HG03045 (cell line): ENCODE measurements at regions not wholly inside any gene's neighbourhood (a gene's known extent, or its start where the extent isn't known, plus 50 kb on each side); places are given as distances from the start of the nearest gene placed in this dataset.
"Not testable (repeated sequence)": the region's sequence is repeated elsewhere in the genome, so short reads cannot be mapped to it uniquely, and the experiment has no call there.

Experiments
- ATAC-seq: cut with Tn5 transposase; IDR thresholded peaks from one replicate; pipeline ENCODE4 v1.9.1; 2021; ENCODE audit warnings: mild to moderate bottlenecking, moderate library complexity; ENCODE audit not compliant: unreplicated experiment

DNA sequence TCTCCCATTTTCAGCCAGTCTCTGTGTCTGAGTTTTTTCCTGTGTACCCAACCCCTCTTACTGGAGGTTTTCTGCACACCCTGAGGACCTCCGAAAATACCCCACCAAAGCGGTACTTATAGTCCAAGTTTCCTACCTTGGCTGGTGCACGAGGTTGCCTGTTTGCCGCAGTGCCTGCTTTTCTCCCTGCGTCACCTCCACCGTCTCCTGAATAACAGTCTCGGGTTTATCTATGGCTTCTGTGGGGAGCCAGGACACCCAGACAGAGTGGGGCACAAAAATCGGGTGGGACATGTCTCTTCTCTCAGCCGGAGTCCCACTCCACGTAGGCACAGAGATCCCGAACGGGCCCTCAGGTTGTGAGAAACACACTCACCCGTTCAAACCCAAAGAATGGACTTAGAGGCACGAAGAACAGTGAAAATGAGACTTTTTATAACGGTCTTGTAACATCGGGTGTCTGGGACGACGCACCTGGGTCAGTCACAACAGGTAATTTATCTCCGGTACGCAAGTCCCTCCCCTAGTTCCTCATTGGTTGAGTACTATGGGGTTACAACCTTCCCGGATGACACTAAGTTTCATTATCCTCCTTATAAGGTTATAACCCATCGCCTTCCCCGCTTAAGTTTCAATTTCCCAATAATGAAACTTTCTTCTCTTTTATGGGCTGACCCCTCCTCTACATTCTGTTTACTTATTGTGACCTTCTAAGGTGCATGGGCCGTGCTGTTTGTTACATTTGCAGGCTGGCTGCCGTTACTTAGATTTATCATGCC lies 970.2 kb upstream of the COX7C start:
- no peak for ATAC-seq

DNA sequence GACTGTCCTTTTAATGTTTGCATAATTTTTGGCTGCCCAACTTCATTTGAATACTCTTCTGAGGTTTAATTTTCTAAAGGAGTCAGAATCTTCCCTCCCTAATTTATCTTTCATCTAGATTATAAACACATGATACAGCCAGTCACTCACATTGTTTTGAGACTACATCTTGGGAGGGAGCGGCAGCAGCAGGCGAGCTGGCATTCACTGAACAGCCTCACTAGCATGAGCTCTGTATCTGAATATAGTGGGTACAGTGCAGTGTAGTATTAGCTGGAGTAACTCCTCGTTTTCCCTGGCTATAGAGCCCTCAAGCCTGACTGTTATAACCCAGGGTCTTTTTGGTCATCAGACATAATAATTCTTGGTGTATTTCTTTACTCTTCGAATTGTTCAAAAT lies 969.2 kb upstream of the COX7C start:
- no peak for ATAC-seq

DNA sequence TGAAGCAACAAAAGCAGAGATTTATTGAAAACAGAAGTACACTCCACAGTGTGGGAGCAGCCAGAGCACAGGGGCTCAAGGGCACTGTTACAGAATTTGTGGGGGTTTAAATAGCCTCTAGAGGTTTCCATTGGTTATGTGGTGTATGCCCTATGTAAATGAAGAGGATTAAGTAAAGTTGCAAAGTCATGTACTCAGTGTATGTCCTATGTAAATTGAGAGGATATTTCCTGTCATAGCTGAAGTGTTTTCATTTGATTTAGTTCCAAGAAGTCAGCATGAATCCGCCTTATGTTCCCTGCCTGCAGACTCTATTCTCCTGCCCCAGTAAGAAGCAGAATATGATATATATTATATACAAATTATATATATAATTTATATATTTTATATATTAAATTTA lies 966.0 kb upstream of the COX7C start:
- ATAC-seq, result no peak

DNA sequence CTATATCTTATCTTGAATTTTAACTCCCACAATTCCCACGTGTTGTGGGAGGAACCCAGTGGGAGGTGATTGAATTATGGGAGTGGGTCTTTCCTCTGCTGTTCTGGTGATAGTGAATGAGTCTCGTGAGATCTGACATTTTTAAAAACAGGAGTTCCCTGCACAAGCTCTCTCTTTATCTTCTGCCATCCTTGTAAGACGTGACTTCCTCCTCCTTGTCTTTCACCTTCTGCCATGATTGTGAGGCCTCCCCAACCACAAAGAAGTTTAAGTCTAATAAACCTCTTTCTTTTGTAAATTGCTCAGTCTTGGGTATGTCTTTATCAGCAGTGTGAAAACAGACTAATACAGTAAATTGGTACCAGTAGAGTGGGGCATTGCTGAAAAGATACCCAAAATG lies 963.6 kb upstream of the COX7C start:
- not testable (repeated sequence) for ATAC-seq

DNA sequence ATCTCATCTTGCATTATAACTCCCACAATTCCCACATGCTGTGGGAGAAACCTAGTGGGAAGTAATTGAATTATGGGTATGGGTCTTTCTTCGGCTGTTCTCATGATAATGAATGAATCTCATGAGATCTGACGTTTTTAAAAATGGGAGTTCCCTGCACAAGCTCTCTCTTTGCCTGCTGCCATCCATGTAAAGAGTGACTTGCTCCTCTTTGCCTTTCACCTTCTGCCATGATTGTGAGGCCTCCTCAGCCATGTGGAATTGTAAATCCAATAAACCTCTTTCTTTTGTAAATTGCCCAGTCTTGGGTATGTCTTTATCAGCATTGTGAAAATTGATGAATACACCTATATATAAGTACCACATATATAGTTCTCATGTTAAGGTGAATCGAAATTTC lies 961.7 kb upstream of the COX7C start:
- ATAC-seq, result no peak

DNA sequence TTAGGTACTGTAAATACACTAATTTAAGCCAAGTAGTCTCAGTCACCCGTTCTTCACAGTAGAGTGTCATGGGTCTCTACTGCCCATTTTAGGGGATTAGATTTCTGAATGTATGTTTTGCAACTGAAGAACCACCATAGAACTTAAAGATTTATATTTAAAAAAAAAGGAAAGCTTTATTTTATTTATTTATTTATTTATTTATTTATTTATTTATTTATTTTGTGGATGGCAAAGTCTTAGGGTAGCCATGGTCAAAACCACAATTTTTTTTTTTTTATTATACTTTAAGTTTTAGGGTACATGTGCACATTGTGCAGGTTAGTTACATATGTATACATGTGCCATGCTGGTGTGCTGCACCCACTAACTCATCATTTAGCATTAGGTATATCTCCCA lies 960.4 kb upstream of the COX7C start:
- ATAC-seq, result not testable (repeated sequence)

DNA sequence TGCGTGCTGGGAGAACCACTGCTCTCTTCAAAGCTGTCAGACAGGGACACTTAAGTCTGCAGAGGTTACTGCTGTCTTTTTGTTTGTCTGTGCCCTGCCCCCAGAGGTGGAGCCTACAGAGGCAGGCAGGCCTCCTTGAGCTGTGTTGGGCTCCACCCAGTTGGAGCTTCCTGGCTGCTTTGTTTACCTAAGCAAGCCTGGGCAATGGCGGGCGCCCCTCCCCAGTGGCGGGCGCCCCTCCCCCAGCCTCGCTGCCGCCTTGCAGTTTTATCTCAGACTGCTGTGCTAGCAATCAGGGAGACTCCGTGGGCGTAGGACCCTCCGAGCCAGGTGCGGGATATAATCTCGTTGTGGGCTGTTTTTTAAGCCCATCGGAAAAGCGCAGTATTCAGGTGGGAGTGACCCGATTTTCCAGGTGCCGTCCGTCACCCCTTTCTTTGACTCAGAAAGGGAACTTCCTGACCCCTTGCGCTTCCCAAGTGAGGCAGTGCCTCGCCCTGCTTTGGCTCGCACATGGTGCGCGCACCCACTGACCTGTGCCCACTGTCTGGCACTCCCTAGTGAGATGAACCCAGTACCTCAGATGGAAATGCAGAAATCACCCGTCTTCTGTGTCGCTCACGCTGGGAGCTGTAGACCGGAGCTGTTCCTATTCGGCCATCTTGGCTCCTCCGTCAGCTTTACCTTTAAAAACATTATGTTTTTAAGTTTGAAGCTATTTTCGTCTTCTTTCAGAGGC lies 954.6 kb upstream of the COX7C start:
- not testable (repeated sequence) for ATAC-seq

DNA sequence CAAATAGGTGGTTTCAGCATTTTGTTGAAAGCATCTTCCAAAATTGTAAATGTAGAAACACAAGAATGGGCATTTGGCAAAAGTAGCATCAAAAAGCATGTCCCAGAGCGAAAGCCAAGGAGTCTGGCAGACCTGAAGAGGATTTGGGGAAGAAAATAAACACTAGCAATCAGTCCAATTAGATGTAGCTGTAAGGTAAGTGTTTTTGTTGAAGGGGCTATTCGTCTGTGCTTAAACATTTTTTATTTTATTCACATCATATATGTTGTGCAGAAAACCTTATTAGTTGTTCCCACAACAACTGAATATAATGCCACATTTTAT lies 954.1 kb upstream of the COX7C start:
- no peak for ATAC-seq

DNA sequence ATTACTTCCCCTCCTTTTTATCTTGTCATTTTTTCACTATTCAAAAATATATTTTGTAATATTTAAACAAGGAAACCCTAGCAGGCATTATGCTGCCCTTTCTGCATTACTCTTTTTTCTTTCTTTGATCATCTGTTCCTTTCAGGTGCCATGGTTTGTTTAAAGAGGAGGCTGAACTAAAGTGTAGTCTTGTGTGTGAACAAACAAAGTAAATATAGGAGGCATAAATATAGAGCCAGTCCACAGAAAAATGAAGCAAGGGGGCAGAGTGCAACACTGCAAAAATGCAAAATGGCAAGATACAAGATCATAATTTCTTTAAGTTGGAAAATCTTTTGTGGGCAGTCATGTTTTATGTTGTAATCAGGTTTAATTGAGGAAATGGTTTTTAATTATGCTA lies 947.3 kb upstream of the COX7C start:
- ATAC-seq, result no peak

DNA sequence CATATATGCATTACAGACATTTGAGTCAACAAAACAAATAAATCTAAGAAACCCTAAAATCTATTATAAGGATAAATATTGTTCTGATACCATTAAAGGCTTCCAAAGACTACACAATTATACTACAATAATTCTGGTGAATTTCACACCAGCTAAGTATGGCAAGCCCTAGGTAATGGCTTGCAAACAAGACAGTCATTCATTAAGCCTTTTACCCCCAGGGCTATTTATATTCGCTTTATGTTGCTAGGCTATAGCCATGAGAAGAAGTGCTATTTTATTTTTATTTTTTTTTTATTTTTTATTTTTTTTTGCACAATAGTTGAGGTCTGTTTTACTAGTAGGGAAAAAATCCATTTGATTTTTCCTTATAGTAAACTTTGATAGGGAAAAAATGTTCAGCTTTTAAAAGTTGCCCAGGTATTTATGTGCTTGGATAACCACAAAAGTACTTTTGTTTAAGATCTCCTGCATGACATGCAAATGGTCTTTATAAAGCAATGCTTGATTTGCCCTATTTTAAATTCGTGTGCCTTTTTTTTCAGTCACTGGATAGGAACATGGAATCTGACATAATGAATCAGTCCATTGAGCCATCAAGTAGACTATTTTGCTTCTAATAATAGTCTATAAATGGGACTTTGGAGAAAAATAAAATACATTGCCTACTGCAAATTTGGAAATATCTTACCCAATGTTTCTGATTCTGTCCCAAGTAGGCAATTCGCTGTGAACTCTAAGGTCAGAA lies 946.3 kb upstream of the COX7C start:
- ATAC-seq, result no peak

DNA sequence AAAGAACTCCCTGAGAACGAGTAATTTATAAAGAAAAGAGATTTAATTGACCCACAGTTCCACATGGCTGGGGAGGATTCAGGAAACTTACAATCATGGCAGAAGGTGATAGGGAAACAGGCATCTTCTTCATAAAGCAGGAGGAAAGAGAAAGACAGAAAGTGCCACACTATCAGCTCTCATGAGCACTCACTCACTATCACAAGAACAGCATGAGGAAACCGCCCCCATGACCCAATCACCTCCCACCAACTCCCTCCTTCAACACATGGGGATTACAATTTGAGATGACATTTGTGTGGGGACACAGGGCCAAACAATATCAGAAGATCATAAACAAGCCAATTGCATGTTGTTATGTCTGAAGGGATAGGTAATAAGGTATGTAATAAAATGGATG lies 935.9 kb upstream of the COX7C start:
- no peak for ATAC-seq

DNA sequence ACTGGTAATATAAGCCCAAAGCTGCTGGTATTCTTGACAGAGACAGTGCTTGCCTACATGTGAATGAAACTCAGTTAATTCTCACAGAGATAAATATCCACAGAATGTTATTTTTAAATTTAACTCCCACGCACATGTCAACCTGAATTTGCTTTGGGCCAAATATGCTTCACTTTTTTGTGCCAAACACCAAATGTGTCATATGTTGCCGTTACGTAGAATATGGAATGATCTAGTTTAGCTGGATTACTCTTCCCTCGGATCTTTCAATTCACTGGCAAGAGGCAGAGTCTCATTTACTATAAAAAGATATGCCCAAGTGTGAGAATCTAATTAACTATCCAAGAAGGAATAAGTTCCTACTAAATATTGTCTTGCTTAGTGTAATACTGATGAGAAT lies 933.4 kb upstream of the COX7C start:
- ATAC-seq, result no peak

DNA sequence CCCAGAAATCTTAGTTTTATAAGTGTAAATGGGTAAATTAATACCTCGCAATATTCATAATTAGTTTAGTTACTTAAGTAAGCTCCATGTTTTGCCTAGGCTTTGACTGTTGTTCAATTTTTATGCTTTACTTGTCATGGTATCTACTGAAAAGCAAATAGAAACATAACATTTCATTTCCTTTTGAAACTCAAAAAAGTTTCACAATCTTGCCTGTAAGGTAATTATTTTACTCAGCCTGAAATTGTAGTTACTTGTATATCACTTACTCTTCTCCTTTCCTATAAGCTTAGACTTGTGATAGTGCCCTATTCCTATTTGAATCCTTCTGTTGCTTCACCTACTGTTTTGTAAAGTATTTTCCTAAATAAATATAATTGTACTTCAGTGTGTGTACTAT lies 914.4 kb upstream of the COX7C start:
- no peak for ATAC-seq

DNA sequence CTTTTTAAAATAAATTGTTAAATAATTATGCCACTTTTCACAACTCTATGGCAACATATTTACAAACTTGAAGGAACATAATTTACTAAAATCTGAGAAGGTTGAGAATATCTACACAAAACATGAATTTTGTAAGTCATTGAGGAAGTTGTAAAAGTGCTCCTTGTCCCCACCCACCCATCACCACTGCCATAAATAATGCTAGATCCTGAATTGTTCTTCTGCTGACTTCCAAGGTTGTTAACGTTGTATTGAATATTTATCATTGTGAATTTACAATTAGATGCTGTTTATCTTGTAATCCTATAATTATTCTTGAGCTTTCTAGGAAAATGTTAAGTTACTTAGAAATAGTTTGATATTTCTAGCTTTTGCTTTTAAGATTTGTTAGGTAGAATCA lies 908.0 kb upstream of the COX7C start:
- no peak for ATAC-seq

DNA sequence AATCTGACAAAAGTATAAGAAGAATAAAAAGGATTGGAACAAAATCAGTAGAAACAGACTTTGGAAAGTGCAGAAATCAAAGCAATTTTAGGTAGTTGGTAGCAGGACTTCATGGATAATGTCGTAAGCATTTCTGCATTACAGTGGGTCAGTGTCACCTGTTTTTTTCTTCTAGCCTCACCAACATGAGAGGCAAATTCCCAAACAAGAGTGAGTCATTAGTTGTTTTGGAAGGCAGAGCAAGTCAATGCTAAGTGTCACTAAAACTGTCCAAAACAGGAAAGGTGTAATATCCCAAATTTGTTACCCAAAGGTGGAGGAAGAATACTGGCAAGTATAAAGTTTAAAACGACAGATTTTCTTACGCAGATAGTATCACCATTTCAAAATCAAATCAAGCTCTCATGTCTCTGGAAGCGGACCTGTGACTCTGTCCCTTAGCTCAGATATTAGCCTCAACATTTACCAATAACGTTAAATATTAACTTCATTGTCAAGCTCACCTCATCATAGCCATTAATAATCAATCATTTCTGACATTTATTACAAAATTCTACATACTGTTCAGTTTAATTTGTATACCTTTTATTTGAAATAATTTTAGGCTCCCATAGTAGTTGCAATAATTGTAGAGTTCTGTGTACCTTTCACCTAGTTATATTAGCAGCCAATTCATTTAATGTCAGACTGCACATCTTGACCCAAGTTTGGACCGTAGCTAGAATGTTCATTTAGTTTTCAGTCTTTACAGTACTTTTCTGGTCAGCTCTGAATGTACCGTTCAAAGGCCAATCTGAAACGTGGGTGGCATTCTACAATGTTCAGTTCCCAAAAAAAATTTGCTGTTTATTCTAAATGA lies 901.2 kb upstream of the COX7C start:
- no peak for ATAC-seq

DNA sequence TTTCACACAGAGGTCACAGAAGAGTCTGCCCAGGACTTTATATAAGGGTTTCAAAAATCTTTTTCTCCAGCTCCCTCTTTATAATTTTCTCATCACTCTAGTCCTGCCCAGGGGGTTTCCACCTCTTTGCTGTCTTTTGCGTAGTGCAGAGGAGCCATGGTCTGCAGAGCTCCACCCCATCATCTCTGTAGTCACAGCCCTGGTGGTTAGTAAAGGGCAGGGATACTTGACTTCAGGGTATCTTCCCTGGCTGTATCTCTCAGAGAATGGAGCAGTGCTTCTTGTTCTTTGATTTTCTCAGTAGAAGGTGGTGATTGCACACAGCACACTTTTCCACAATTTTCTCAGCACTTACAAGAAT lies 900.6 kb upstream of the COX7C start:
- no peak for ATAC-seq

DNA sequence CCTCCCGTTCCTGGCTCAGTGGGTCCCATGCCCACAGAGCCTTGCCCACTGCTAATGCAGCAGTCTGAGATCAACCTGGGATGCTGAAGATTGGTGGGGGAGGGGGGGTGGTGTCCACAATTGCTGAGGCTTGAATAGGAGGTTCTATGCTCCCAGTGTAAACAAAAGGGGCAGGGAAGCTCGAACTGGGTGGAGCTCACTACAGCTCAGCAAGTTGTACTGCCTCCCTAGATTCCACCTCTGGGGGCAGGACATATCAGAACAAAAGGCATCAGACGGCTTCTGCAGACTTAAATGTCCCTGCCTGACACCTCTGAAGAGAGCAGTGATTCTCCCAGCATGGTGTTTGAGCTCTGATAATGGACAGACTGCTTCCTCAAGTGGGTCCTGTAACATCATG lies 885.6 kb upstream of the COX7C start:
- no peak for ATAC-seq

DNA sequence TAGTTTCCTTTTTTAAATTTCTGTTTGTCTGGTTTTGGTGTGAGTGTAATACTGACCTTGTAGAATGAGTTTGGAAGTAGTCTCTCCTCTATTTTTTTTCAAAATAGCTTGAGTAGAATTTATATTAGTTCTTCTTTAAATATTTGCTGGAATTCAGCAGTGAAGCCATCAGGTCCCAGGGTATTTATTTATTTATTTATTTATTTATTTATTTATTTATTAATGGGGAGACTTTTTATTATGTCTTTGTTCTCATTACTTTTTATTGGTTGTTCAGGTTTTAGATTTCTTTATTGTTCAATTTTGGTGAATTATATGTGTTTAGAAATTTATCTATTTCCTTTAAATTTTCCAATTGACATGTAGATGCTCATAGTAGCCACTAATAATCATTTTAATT lies 875.8 kb upstream of the COX7C start:
- ATAC-seq, result no peak

DNA sequence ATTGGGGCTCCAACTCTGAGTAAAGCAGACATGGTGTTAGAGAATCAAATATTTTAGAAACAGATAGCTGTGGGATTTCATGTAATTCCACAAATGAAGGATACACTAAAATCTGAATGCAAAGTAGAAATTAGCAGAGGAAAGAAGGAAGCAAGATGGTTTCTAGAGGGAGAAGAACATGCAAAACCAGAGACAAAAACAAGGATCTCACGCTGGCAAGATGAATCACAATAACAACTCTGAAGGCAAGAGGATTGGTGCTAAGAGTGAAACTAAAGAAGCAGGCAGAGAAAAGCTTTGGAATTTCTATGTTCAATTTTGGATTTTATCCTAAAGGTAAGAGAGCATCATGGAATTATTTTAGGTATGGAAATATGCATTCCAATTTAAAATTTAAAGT lies 857.2 kb upstream of the COX7C start:
- no peak for ATAC-seq

DNA sequence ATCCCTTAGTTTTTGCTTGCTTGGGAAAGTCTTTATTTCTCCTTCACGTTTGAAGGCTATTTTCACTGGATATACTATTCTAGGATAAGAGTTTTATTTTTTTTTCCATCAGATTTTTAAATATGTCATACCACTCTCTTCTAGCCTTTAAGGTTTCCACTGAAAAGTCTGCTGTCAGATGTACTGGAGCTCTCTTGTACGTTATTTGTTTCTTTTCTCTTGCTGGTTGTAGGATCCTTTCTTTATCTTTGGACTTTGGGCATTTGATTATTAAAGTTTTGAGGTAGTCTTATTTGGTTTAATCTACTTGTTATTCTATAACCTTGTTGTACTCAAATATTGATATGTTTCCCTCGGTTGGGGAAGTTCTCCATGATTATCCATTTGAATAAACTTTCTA lies 848.4 kb upstream of the COX7C start:
- no peak for ATAC-seq

DNA sequence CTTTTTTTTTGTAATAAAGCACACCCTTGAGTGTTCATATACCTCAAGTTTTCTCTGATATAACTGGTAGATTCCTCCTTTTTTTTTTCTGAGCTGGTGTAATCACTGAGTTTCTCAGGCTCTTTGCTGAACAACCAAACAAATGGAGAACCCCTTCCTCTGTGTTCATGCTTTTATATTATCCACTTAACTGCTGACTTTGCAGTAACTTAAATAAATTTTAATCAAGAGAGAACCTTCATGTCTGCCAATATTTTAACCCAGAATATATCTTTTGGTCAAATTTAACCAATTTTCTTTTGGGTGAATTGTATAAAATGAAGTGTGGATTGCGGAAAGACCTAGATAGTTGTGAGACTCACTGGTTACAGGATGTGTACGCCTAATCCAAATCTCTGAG lies 833.0 kb upstream of the COX7C start:
- no peak for ATAC-seq
